ENCODE measurements at regions not wholly inside any gene's neighbourhood (a gene's known extent, or its start where the extent isn't known, plus 50 kb on each side); places are given as distances from the start of the nearest gene placed in this dataset.
A peak's percentile ranks its signal among the peaks of the same experiment; 100 is the strongest.

- TF ChIP-seq CTCF (IDR thresholded peaks at IDR 0.05; ENCODE audit: low read depth, low read length, missing control alignments): no peak
- DNase-seq (ENCODE audit: low read depth): no peak
Observed at GRCh38 chr12:38123566-38124246, 192.9 kb upstream of the ALG10B start.

GRCh38 chr12:38124247-38125012 is 192.1 kb upstream of the ALG10B start:
- no peak for TF ChIP-seq CTCF (IDR thresholded peaks at IDR 0.05; ENCODE audit: low read depth, low read length, missing control alignments)
- DNase-seq (ENCODE audit: low read depth): no peak
- H3K4me3 ChIP-seq (ENCODE audit: low read depth, low read length): no peak overlapping the region

More at GRCh38 chr12:38123566-38124246, 192.9 kb upstream of the ALG10B start:
- no peak overlapping the region for H3K4me3 ChIP-seq (ENCODE audit: low read depth, low read length)

- no peak for TF ChIP-seq CTCF (IDR thresholded peaks at IDR 0.05; ENCODE audit: low read depth, low read length, missing control alignments)
- H3K4me3 ChIP-seq (ENCODE audit: low read depth, low read length): no peak overlapping the region
- DNase-seq (ENCODE audit: low read depth): no peak
Observed at GRCh38 chr12:38132139-38132538, 184.4 kb upstream of the ALG10B start.

GRCh38 chr12:38137287-38137686 is 179.3 kb upstream of the ALG10B start:
- no peak for DNase-seq (ENCODE audit: low read depth)
- TF ChIP-seq CTCF (IDR thresholded peaks at IDR 0.05; ENCODE audit: low read depth, low read length, missing control alignments): no peak
- no peak overlapping the region for H3K4me3 ChIP-seq (ENCODE audit: low read depth, low read length)

- TF ChIP-seq CTCF (IDR thresholded peaks at IDR 0.05; ENCODE audit: low read depth, low read length, missing control alignments): no peak
- no peak for DNase-seq (ENCODE audit: low read depth)
- no peak overlapping the region for H3K4me3 ChIP-seq (ENCODE audit: low read depth, low read length)
Observed at GRCh38 chr12:38137716-38138115, 178.9 kb upstream of the ALG10B start.

- peak; percentile 93 for TF ChIP-seq CTCF (IDR thresholded peaks at IDR 0.05; ENCODE audit: low read depth, low read length, missing control alignments)
- H3K4me3 ChIP-seq (ENCODE audit: low read depth, low read length): no peak overlapping the region; the same call in 1 of the 2 replicates
- peak; percentile 18 for DNase-seq (ENCODE audit: low read depth)
Observed at GRCh38 chr12:38138225-38139221, 178.1 kb upstream of the ALG10B start.

All from GM12864 (cell line).